B cell (primary cell): ENCODE measurements at regions not wholly inside any gene's neighbourhood (a gene's known extent, or its start where the extent isn't known, plus 50 kb on each side); places are given as distances from the start of the nearest gene placed in this dataset.

Experiments used
- ATAC-seq: fragments of 200-7000 bp; cut with Tn5 transposase; one replicate; pipeline ENCODE4 v1.10.0; 2021; ENCODE audit warnings: low read depth, mild to moderate bottlenecking, moderate number of reproducible peaks, moderate library complexity
- CTCF ChIA-PET: fragments of 350-600 bp; sonication (Branson Sonifier 250); formaldehyde crosslinking; loops from one replicate; lab custom pipeline; 2021; ENCODE audit warnings: antibody characterized with exemption, inconsistent platforms; lab: Charles Lee
- POLR2A ChIA-PET: fragments of 350-600 bp; sonication (Branson Sonifier 250); formaldehyde crosslinking; loops from one replicate; lab custom pipeline; 2021; ENCODE audit warnings: antibody characterized with exemption; lab: Charles Lee
- DNase-seq: peaks from one replicate; pipeline ENCODE4 v3.0.0; 2013
- H2AFZ ChIP-seq: 2 replicates; pipeline ENCODE4 v1.6.1; 2012; ENCODE audit warnings: mild to moderate bottlenecking, low read depth, low read length; ENCODE audit not compliant: insufficient read depth, poor library complexity, severe bottlenecking
- H3K27ac ChIP-seq, 2 donors: 1 replicate in 1 of 2; 2 replicates in 1 of 2; pipeline ENCODE4 v1.5.1; 2012 to 2013; ENCODE audit warnings: low read length in 2 of 2, mild to moderate bottlenecking in 2 of 2, moderate library complexity in 1 of 2
- H3K27me3 ChIP-seq, 4 experiments: fragments of 200-600 bp in 1 of 4; sonication (generic) in 1 of 4; replicated peaks in 1 of 4; 1 replicate in 2 of 4; 2 replicates in 2 of 4; pipeline versions ENCODE4 v1.6.1 to v1.7.0; 2013 to 2016; ENCODE audit warnings: low read length in 3 of 4, mild to moderate bottlenecking in 2 of 4, mixed read lengths in 1 of 4, moderate library complexity in 1 of 4; ENCODE audit not compliant: insufficient read depth in 4 of 4, control insufficient read depth in 3 of 4; ENCODE audit errors: control extremely low read depth in 1 of 4
- H3K36me3 ChIP-seq, 2 experiments: replicated peaks in 1 of 2; 1 replicate in 1 of 2; 2 replicates in 1 of 2; pipeline versions ENCODE4 v1.6.1 to v1.7.1; 2013; ENCODE audit warnings: low read length in 1 of 2; ENCODE audit not compliant: insufficient read depth in 2 of 2, control insufficient read depth in 1 of 2; ENCODE audit errors: control extremely low read depth in 1 of 2, extremely low read depth in 1 of 2
- H3K4me1 ChIP-seq, 2 donors: fragments of 200-600 bp in 1 of 2; sonication (generic) in 1 of 2; 1 replicate in 1 of 2; 2 replicates in 1 of 2; pipeline versions ENCODE4 v1.5.1 to v1.6.1; 2013 to 2017; ENCODE audit warnings: low read length in 2 of 2; ENCODE audit not compliant: control insufficient read depth in 2 of 2, insufficient read depth in 2 of 2
- H3K4me2 ChIP-seq: replicated peaks from 2 replicates; pipeline ENCODE3; 2012; ENCODE audit warnings: mild to moderate bottlenecking, low read depth, low read length; ENCODE audit not compliant: poor library complexity, severe bottlenecking
- H3K4me3 ChIP-seq, 5 experiments: fragments of 200-600 bp in 1 of 5; sonication (generic) in 1 of 5; 1 replicate in 3 of 5; 2 replicates in 2 of 5; pipeline versions ENCODE4 v1.5.1 to v1.7.0; 2011 to 2016; ENCODE audit warnings: low read length in 4 of 5, mild to moderate bottlenecking in 4 of 5, low read depth in 2 of 5, control low read depth in 1 of 5, moderate library complexity in 1 of 5; ENCODE audit not compliant: insufficient read depth in 1 of 5; ENCODE audit errors: control extremely low read depth in 1 of 5, extremely low read depth in 1 of 5
- H3K79me2 ChIP-seq: fragments of 200-600 bp; sonication (generic); one replicate; pipeline ENCODE4 v1.6.0; 2016; ENCODE audit warnings: low read length; ENCODE audit not compliant: control insufficient read depth, insufficient read depth
- H3K9ac ChIP-seq: fragments of 200-600 bp; sonication (generic); 2 replicates; pipeline ENCODE4 v1.6.1; 2017; ENCODE audit warnings: mild to moderate bottlenecking, low read length, moderate library complexity
- H3K9me3 ChIP-seq, 3 donors: one replicate each; pipeline versions ENCODE4 v1.6.1 to v1.7.1; 2013; ENCODE audit warnings: low read length in 2 of 3; ENCODE audit not compliant: control insufficient read depth in 2 of 3, insufficient read depth in 1 of 3; ENCODE audit errors: control extremely low read depth in 1 of 3
- H4K20me1 ChIP-seq: 2 replicates; pipeline ENCODE4 v1.6.0; 2012; ENCODE audit warnings: mild to moderate bottlenecking, low read length; ENCODE audit not compliant: insufficient read depth, control insufficient read depth, poor library complexity, severe bottlenecking
- H3K27ac Mint-ChIP-seq: one replicate; pipeline ENCODE4 v1.8.0; 2021; ENCODE audit warnings: mixed read lengths
- H3K27me3 Mint-ChIP-seq: one replicate; pipeline ENCODE4 v1.8.0; 2021; ENCODE audit warnings: mixed read lengths
- H3K4me1 Mint-ChIP-seq: one replicate; pipeline ENCODE4 v1.8.0; 2021; ENCODE audit warnings: mixed read lengths
- H3K4me3 Mint-ChIP-seq: one replicate; pipeline ENCODE4 v1.8.0; 2021; ENCODE audit warnings: mixed read lengths
- H3K9me3 Mint-ChIP-seq: one replicate; pipeline ENCODE4 v1.8.0; 2022; ENCODE audit warnings: mixed read lengths; ENCODE audit not compliant: insufficient read depth
- EZH2 ChIP-seq: IDR thresholded peaks from 2 replicates; pipeline ENCODE4 v1.6.1; 2012; ENCODE audit warnings: borderline replicate concordance, low read depth, mild to moderate bottlenecking, moderate library complexity, low read length; ENCODE audit not compliant: insufficient read depth, poor library complexity, severe bottlenecking
- WGBS: methylation state at CpG from one replicate; pipeline ENCODE4 v1.1.5; 2013; ENCODE audit warnings: missing lambda C conversion rate; ENCODE audit not compliant: insufficient coverage; 5-methylcytosine and 5-hydroxymethylcytosine counted together
- intact Hi-C: fragments of 100-400 bp; cut with micrococcal nuclease; formaldehyde crosslinking; loops from one replicate; pipeline ENCODE4 v1.10.0; 2022
- TF ChIP-seq, protein P1 (sequence below): fragments of 200-600 bp; IDR thresholded peaks from one replicate; pipeline ENCODE4 v1.8.0; 2022; ENCODE audit warnings: antibody characterized with exemption, mild to moderate bottlenecking

DNA sequence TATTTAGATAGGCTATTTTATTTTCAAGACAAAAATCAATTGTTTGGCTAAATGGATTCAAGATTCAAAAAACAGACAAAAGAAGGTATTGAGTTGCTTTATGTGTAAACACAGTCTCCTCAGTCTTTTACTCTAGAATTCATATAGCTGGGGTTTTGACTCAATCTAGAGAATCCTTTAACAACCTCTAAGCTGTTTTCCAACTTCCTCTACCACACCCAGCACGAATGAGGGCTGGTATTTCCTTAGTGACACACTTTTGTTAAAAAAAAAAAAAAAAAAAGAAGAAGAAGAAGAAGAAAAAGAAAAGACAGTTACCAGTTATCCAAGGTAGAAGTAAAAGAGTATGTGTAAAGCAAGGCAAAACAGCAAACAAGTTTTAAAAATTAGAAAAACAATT lies 732.8 kb upstream of the GOLIM4 start:
- H3K36me3 ChIP-seq, result no peaks in the 10 kb centered on the region
- H3K27me3 ChIP-seq, result no peaks in the 10 kb centered on the region
- H3K9me3 Mint-ChIP-seq, result no peaks in the 10 kb centered on the region
- POLR2A ChIA-PET, result no interaction called here
- intact Hi-C loops, result no loop called here
- no peak overlapping the region for H2AFZ ChIP-seq
- no peak overlapping the region for H3K27ac ChIP-seq
- H3K27ac Mint-ChIP-seq, result no peak overlapping the region
- no peak overlapping the region for H3K9ac ChIP-seq
- no CpG with 5 or more reads among the region's 1 CpG for WGBS
- H4K20me1 ChIP-seq, result no peaks in the 10 kb centered on the region
- H3K79me2 ChIP-seq, result no peaks in the 10 kb centered on the region
- H3K9me3 ChIP-seq, result no peaks in the 10 kb centered on the region
- H3K4me2 ChIP-seq, result no peak overlapping the region
- ATAC-seq (no peak), DNase-seq (no peak)
- H3K4me1 Mint-ChIP-seq, result no peaks in the 10 kb centered on the region
- no peaks in the 10 kb centered on the region for H3K4me1 ChIP-seq
- H3K4me3 Mint-ChIP-seq, result no peak overlapping the region
- no peaks in the 10 kb centered on the region for H3K27me3 Mint-ChIP-seq
- CTCF ChIA-PET, result no interaction called here
- H3K4me3 ChIP-seq, result no peak overlapping the region
- TF ChIP-seq EZH2, result no peak
- TF ChIP-seq, protein P1, sequence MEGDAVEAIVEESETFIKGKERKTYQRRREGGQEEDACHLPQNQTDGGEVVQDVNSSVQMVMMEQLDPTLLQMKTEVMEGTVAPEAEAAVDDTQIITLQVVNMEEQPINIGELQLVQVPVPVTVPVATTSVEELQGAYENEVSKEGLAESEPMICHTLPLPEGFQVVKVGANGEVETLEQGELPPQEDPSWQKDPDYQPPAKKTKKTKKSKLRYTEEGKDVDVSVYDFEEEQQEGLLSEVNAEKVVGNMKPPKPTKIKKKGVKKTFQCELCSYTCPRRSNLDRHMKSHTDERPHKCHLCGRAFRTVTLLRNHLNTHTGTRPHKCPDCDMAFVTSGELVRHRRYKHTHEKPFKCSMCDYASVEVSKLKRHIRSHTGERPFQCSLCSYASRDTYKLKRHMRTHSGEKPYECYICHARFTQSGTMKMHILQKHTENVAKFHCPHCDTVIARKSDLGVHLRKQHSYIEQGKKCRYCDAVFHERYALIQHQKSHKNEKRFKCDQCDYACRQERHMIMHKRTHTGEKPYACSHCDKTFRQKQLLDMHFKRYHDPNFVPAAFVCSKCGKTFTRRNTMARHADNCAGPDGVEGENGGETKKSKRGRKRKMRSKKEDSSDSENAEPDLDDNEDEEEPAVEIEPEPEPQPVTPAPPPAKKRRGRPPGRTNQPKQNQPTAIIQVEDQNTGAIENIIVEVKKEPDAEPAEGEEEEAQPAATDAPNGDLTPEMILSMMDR, result no peak

DNA sequence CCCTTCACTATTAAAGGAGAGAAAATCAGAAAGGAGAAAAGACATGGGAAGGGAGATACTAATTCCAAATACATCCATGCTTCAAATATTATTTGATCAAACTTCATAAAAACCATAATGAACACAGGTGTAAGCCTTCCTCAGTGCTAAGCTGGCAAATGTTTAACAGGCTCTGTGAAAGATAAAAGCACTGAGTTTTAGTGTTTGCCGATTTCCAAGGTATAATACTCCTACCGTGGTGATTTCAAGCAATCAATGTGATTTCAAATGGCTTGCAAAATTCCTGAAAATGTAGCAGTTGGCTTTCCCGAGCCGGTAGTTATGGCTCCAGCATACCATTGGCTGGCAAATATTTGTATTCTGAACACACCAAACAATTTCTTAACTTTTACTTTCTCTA lies 732.3 kb upstream of the GOLIM4 start:
- Histone ChIP-seq H3K27me3 (no peaks in the 10 kb centered on the region), H2AFZ (no peak overlapping the region), H3K4me2 (no peak overlapping the region), H4K20me1 (no peaks in the 10 kb centered on the region), H3K79me2 (no peaks in the 10 kb centered on the region), H3K4me3 (no peak overlapping the region), H3K9me3 (no peaks in the 10 kb centered on the region), H3K36me3 (no peaks in the 10 kb centered on the region), H3K9ac (no peak overlapping the region), H3K4me1 (no peaks in the 10 kb centered on the region), H3K27ac (no peak overlapping the region)
- ATAC-seq (no peak), DNase-seq (no peak)
- no peaks in the 10 kb centered on the region for H3K27me3 Mint-ChIP-seq
- H3K27ac Mint-ChIP-seq, result no peak overlapping the region
- intact Hi-C loops, result no loop called here
- H3K9me3 Mint-ChIP-seq, result no peaks in the 10 kb centered on the region
- WGBS, result 94% methylated on average over 2 of the region's 4 CpGs
- H3K4me1 Mint-ChIP-seq, result no peaks in the 10 kb centered on the region
- CTCF ChIA-PET, result no interaction called here
- H3K4me3 Mint-ChIP-seq, result no peak overlapping the region
- POLR2A ChIA-PET, result no interaction called here
- TF ChIP-seq, protein P1, result no peak
- no peak for TF ChIP-seq EZH2
